Esophagus (tissue), 2 donors: ENCODE measurements at regions not wholly inside any gene's neighbourhood (a gene's known extent, or its start where the extent isn't known, plus 50 kb on each side); places are given as distances from the start of the nearest gene placed in this dataset.

Experiments used
- H3K27ac ChIP-seq, 2 donors: one replicate each; pipeline ENCODE4 v1.5.1; 2013; ENCODE audit warnings: low read depth in 2 of 2, mild to moderate bottlenecking in 2 of 2, inconsistent platforms in 1 of 2, low read length in 1 of 2, moderate library complexity in 1 of 2
- H3K27me3 ChIP-seq, 2 donors: one replicate each; pipeline ENCODE4 v1.6.1; 2013; ENCODE audit warnings: low read length in 2 of 2, control low read depth in 1 of 2, mild to moderate bottlenecking in 1 of 2; ENCODE audit not compliant: insufficient read depth in 2 of 2, control insufficient read depth in 1 of 2
- H3K36me3 ChIP-seq, 2 donors: one replicate each; pipeline ENCODE4 v1.6.1; 2013; ENCODE audit warnings: low read length in 1 of 2; ENCODE audit not compliant: control insufficient read depth in 2 of 2, insufficient read depth in 2 of 2
- H3K4me1 ChIP-seq, 2 donors: one replicate each; pipeline ENCODE4 v1.6.1; 2013; ENCODE audit warnings: low read length in 1 of 2; ENCODE audit not compliant: control insufficient read depth in 2 of 2, insufficient read depth in 2 of 2
- H3K4me3 ChIP-seq, 2 donors: one replicate each; pipeline ENCODE4 v1.5.1; 2013; ENCODE audit warnings: low read length in 2 of 2, mild to moderate bottlenecking in 2 of 2, low read depth in 1 of 2, moderate library complexity in 1 of 2
- H3K9me3 ChIP-seq, 2 donors: one replicate each; pipeline ENCODE4 v1.6.1; 2013; ENCODE audit warnings: mild to moderate bottlenecking in 2 of 2, low read depth in 1 of 2, low read length in 1 of 2, moderate library complexity in 1 of 2; ENCODE audit not compliant: control insufficient read depth in 2 of 2, insufficient read depth in 1 of 2
- WGBS, 2 donors: extraction: QIAGEN DNeasy Blood & Tissue Kit; methylation state at CpG; one replicate each; pipeline ENCODE4 v1.1.7; 2013; 5-methylcytosine and 5-hydroxymethylcytosine counted together
- donor health status: healthy with polysubstance abuse.
- donor health status: Bipolar disorder and iron deficiency.

DNA sequence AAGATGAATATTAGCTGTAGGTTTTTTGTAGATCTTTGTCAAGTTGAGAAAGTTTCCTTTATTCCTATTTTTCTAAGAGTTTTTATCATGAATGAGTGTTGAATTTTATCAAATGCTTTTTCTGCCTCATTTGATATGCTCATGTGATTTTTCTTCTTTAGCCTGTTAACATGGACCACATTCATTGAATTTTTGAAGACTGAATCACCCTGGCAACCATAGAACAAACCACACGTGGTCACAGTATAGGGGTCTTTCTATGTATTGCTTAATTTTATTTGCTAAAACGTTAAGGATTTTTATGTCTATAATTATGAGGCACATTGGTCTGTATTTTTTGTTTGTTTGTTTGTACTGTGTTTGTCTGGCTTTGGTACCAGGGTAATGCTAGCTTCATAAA, 201.7 kb upstream of the CWC22 start:
- WGBS, 2 donors = 36 to 43% methylated on average over 2 of the region's 2 CpGs
- Histone ChIP-seq H3K4me3 (no peak overlapping the region), H3K36me3 (no peaks in the 10 kb centered on the region), H3K4me1 (peaks cover 0 to under 1% of the 10 kb centered on the region in 2 donors), H3K27ac (no peak overlapping the region), H3K27me3 (no peaks in the 10 kb centered on the region), H3K9me3 (no peaks in the 10 kb centered on the region)

DNA sequence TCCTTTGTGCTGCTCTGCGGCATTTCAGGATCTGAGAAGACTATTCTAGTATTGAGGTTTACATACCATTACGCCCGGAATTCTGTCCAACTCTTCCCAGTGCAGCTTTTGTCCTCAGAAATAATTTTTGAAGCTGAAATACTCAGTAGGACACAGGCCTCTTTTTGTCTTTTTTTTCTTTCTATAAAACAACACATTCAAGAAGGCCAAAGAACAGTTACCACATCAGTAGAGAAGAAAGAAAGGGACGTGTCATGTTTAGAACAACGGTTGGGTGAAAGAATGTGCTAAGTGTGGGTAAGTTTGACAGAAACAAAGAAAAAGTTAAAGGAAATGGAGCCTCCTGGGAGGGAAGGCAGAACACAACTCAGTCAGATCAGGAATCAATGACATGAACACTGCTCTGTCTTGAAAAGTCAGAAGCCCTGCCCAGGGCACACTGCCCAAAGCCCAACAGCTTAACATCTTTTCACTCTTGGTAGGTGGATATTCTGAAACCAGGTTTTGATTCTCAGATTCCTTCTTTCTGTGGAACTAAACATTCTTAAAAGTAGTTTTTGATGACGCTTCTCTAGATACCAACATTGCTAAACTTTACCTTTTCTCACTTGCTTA, 198.6 kb upstream of the CWC22 start:
- 68 to 72% methylated on average over 6 of the region's 6 CpGs for WGBS, 2 donors
- Histone ChIP-seq H3K9me3 (no peaks in the 10 kb centered on the region), H3K36me3 (no peaks in the 10 kb centered on the region), H3K4me3 (no peak overlapping the region), H3K27ac (no peak overlapping the region), H3K27me3 (no peaks in the 10 kb centered on the region), H3K4me1 (peaks cover 0 to 4% of the 10 kb centered on the region in 2 donors)

DNA sequence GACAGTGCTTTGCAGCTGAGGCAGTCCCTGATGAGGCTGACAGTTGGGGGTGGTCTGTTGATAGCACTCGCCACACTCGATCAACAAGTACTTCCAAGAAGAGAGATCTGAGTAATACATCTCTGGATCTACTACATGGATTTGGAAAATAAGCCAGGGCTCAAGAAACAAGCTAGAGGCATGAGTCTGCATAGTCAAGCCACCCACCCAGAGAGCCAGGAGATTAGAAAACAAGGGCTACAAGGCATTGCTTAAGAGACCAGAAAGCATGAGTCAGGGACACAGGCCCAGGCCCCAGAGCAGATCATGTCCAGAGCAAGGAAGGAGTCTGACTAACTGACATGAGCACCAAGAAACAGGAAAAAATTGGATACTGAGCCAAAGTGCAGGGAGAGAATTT, 196.9 kb upstream of the CWC22 start:
- no peaks in the 10 kb centered on the region for H3K27me3 ChIP-seq
- no peaks in the 10 kb centered on the region for H3K9me3 ChIP-seq
- H3K4me3 ChIP-seq = no peak overlapping the region
- H3K36me3 ChIP-seq = no peaks in the 10 kb centered on the region
- H3K4me1 ChIP-seq = peaks cover 0 to 4% of the 10 kb centered on the region in 2 donors
- WGBS, 2 donors = 73 to 75% methylated on average over 2 of the region's 2 CpGs
- peak overlapping the region in 1 of 2 donors; percentile 41 for H3K27ac ChIP-seq

DNA sequence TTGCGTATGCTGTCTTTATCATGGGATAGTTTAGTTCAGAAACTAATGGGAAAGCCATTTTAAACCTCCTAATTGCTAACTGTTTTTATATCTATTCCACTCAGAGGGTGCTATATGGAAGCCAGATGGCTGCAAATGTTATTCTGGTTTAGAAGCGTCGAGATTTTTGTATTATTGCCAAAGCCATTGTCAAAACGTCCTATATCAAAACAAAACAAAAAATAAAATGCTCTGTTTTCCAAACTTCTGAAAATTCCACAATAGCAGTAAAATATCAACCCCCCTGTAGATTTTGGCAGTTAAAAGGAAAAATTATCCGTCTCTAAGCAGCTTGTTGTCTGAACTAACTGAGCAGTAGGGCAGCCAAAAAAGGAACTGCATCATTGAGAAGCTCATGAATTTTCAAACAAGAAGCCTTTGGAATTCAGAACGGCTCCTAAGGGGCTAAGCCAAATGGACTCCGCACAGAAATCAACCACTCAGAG, 195.4 kb upstream of the CWC22 start:
- no peak overlapping the region for H3K4me3 ChIP-seq

DNA sequence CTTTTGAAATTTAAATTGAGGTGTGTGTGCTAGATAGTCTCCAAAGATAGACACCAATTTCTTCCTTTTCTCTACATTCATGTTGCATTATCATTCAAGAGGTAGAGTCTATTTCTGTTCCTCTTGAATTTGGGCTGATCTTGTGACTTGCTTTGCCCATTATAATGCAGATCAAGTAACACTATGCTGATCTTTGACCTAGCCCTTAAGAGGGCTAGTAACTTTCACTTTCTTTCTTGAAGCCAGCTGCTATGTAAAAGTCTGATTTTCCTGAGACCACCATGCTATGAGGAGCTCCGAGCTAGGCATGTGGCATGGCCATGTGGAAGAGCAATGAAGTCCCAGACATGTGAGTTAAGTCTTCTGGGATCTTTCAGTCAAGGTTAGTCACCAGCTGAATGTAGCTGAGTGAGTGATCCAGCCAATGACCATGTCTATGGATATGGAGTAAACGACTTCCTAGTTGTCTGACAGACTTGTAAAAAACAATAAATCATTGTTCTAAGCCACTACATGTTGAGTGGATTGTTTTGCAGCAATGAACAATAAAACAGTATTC, 189.4 kb upstream of the CWC22 start:
- Histone ChIP-seq H3K27ac (peak overlapping the region in 1 of 2 donors; percentile 22), H3K4me1 (no peaks in the 10 kb centered on the region), H3K36me3 (no peaks in the 10 kb centered on the region), H3K27me3 (no peaks in the 10 kb centered on the region), H3K4me3 (no peak overlapping the region), H3K9me3 (no peaks in the 10 kb centered on the region)
- WGBS, 2 donors = 53 to 57% methylated on average over 2 of the region's 2 CpGs

More for the DNA sequence above, 195.4 kb upstream of the CWC22 start:
- no peaks in the 10 kb centered on the region for H3K36me3 ChIP-seq
- no peaks in the 10 kb centered on the region for H3K27me3 ChIP-seq
- H3K9me3 ChIP-seq = no peaks in the 10 kb centered on the region
- H3K4me1 ChIP-seq = peaks cover 0 to 4% of the 10 kb centered on the region in 2 donors
- WGBS, 2 donors = 29 to 39% methylated on average over 7 of the region's 7 CpGs
- H3K27ac ChIP-seq = no peak overlapping the region

DNA sequence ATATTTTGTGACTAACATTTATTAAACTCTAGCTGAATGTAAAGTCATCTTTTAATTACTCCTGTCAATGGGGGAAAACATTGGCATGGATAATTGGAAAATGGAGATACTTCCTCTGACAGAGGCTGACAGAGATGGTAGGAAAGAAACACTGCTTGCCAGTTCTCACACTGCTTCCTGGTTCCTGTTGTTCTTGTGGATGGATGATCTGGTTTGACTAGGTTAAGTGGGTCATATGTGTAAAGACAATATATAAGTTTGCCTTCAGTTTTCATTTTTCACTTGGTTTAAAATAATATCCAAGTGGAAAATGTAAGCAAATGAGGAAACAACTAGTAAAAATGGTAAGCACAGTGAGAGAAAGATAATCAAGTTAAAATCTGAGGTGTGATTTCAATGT, 188.8 kb upstream of the CWC22 start:
- H3K4me3 ChIP-seq = no peak overlapping the region
- no peaks in the 10 kb centered on the region for H3K4me1 ChIP-seq
- no peaks in the 10 kb centered on the region for H3K9me3 ChIP-seq
- no peaks in the 10 kb centered on the region for H3K27me3 ChIP-seq
- H3K27ac ChIP-seq = no peak overlapping the region
- H3K36me3 ChIP-seq = no peaks in the 10 kb centered on the region

DNA sequence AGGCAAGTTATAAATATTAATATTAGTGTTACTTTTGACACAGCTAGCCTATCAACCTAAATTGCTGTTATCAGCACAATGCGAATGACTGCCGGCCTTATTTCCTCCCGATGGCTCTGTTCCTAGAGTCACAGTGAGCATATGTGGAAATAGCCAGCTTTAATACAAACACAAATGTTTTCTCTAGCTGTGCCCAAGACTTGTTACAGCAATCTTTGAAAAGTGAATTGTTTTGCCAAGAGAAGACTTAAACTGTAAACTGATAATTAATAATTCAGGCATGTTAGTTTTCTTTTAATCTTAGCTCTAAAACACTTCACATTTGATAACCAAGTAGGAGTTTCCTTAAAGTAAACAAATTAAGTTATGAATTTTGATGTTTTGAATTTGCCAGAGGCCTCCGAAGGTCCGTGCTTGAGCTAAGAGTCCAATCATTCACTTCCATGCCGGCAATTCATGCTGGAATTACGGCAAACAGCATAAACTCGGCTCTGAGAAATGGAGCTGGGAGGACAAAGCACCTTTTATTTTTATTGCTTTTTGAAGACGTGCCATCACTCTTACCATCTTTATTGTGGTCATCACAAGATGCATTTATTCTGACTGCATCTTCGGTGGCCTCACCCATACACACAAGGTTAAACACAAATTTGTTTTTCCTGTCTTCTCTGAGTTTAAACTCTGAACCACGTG, 184.5 kb upstream of the CWC22 start:
- Histone ChIP-seq H3K4me3 (no peak overlapping the region), H3K36me3 (no peaks in the 10 kb centered on the region), H3K27ac (no peak overlapping the region), H3K4me1 (no peaks in the 10 kb centered on the region), H3K27me3 (no peaks in the 10 kb centered on the region), H3K9me3 (no peaks in the 10 kb centered on the region)
- WGBS, 2 donors = 45 to 58% methylated on average over 11 of the region's 11 CpGs

DNA sequence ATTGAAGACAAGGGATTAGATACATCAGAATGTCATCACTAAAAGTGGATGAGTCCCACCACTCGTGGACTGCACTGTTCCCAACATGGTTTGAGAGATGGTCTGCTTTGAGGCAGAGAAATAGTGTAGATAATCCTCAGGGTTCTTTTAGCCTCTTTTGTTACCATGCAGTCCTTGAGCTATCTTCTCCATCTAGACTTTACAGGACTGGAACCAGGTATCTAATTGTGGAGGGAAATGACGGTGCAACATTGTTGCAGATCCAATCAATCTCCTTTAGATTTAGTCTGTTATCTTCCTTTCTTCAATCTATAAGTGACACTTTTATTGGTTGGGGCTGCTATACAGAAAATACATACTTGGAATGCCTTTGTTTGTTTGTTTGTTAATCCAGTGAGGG, 183.8 kb upstream of the CWC22 start:
- 88 to 91% methylated on average over 2 of the region's 2 CpGs for WGBS, 2 donors
- no peaks in the 10 kb centered on the region for H3K27me3 ChIP-seq
- H3K9me3 ChIP-seq = no peaks in the 10 kb centered on the region
- H3K36me3 ChIP-seq = no peaks in the 10 kb centered on the region
- H3K27ac ChIP-seq = no peak overlapping the region
- H3K4me3 ChIP-seq = no peak overlapping the region
- no peaks in the 10 kb centered on the region for H3K4me1 ChIP-seq

DNA sequence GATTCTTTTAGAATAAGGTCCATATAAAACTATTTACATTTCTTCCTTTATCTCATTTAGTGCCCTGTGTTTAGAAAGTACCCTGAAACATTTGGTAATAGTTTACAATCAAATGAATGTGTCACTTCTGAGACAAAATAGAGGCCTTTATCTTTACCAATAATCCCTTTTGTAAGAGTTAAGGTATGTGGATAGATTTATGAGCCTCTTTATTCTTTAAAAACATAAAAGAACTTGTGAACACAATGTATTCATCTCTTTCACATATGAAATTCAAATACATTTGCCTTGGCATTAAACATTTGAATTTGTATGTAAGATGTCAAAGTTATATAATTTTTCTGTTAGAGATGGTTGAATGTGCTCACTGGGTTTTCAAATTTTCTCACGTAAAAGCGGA, 180.5 kb upstream of the CWC22 start:
- no peak overlapping the region for H3K27ac ChIP-seq
- 45 to 60% methylated on average over 2 of the region's 2 CpGs for WGBS, 2 donors

DNA sequence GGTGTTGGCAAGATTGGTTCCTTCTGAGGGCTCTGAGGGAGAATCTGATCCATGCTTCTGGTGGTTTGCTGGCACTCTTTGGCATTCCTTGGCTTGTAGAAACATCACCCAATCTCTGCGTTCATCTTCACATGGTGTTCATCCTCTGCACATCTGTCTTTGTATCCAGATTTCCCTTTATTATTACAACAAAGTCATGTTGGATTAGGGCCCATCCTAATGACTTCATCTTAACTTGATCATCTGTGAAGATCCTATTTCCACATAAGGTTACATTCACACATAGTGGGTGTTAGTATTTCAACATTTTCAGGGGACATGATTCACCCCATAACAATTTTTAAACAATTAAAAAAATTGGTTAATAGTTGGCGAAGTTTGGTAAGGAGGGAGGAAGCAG, 177.4 kb upstream of the CWC22 start:
- Histone ChIP-seq H3K4me1 (no peaks in the 10 kb centered on the region), H3K4me3 (no peak overlapping the region), H3K36me3 (no peaks in the 10 kb centered on the region), H3K27ac (no peak overlapping the region), H3K9me3 (no peaks in the 10 kb centered on the region), H3K27me3 (peaks cover 0 to 3% of the 10 kb centered on the region in 2 donors)
- 55 to 72% methylated on average over 2 of the region's 2 CpGs for WGBS, 2 donors

More for the DNA sequence above, 180.5 kb upstream of the CWC22 start:
- Histone ChIP-seq H3K27me3 (no peaks in the 10 kb centered on the region), H3K4me1 (no peaks in the 10 kb centered on the region), H3K4me3 (no peak overlapping the region), H3K9me3 (no peaks in the 10 kb centered on the region), H3K36me3 (no peaks in the 10 kb centered on the region)
